SIG-M5 treated with dmso at 0.1 percent for 504 hours (cell line): ENCODE measurements at regions not wholly inside any gene's neighbourhood (a gene's known extent, or its start where the extent isn't known, plus 50 kb on each side); places are given as distances from the start of the nearest gene placed in this dataset.

ENCODE experiments used
- DNase-seq: peaks from one replicate; lab custom pipeline; 2025; ENCODE audit not compliant: unreplicated experiment; lab: John Stamatoyannopoulos, UW

DNA sequence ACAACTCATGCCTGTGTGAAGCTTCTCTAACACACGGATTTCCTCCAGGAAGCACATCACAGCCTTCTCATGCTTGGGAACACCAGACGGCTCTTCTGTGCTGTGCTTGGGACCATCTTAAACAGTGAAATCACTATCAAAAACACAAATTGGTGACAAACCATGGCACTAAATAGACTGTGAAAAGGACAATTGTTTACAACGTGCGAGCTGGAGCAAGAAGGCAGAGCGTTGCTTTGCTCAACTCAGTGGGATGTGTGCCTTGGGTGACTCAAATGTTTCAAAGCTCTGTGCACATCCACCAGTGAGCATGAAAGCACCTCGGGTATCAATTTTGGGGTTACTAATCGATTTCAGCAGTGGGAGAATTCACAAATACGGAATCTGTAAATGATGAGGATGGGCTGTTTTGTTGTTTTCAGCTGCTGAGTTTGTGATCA is 182.4 kb upstream of the ARL4C start:
- DNase-seq: no peak

DNA sequence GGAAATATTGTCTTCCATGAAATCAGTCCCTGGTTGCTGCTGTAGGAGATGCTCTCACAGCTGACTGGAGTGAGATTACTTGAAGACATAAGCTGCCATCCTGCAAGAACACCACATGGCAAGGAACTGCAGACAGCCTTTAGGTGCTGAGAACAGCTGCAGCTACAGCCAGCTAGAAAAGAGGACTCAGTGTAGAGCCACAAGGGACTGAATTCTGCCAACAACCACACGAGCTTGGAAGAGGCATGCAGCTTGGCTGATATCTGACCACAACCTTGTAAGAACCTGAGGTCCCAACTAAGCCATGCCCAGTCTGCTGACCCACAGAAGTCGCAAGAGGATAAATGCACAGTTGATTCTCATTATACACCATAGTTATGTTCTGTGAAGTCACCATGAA is 181.8 kb upstream of the ARL4C start:
- DNase-seq: no peak

DNA sequence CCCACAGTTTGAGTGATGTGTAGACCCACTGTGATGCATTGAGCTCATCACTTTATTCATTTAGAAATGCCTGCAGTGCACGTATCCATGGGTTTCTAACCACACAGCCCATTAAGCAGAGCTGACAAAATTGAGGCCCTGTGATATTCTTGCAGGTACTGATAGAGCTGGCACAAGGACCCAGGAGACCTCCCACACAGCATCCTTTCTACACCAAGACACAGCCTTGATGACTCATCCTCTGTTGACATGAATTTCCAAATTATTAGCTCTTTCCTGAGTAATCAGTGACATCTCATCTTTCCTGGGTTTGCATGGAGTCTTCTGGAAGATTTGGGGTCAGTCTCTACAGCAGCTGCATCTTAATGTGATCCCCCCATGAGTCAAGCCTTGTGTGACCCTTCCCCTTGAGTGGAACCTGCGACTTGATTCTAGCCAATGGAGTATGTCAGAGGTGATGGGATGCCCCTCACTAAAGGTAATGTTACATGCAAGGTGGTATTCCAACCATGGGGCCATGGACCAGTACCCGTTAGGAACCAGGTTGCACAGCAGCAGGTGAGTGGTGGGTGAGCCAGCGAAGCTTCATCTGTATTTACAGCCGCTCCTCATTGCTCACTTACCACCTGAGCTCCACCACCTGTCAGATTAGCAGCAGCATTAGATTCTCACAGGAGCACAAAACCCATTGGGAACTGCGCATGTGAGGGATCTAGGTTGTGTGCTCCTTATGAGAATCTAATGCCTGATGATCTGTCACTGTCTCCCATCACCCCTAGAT is 181.1 kb upstream of the ARL4C start:
- no peak for DNase-seq

DNA sequence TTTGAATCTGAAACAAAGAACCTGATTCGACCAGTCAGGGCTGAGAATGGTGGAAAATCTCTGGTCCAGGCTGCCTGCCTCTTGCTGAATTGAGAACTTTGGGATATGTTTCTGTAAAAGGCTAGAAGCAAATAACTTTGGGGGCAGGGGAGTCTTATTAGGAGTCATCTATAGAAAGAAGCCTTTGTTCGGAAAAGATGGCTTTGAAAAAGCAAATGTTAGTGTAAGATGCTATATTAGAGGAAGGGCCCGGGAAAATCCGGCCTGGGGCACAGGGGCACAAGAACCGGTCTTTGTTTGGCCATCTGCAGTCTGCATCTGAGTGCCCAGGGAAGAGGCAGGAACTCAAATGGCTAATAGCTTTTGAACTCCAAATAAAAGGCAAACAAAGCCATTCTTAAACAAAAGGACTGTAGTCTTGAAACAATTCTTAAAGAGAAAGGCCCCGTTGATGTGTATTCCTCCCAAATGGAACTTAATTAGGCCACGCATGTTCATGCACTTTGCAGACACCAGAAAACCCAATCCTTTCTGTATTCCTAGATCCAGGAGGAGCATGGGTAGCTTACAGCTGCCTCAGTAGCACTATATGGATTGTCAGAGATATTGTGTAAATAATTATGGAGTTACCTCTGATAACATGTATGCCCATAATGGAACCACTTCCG is 180.0 kb upstream of the ARL4C start:
- DNase-seq: no peak

DNA sequence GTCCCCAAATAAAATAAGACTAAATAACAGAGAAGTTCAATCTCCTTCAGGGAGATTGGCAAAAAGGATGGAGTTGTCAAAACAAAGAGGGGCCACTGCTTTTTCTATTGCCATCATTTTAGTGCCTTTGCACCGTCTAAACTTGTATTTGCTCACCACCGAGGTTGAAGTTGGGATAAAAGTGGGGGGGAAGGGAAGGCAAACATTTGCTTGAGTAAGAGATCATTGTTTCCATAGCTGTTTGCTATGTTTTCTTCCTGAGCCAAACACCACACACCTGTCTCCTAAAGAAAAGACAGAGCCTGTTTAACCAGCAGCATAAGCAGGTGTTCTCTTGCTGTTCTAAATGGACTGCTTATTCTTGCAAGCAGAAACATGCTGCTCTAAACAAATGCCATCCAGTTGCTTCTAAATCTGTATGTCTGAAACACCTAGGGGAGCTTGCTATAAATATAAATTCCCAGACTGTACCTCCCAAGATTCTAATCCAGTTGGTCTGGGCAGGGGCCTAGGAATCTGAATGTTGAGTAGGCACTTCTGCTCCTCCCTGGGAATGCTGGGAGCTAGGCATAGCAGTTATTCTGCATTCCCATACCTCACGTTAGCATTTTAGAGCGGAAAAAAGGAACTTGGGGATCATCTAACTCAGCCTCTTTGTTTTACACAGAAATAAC is 179.4 kb upstream of the ARL4C start:
- DNase-seq: peak; percentile 22

DNA sequence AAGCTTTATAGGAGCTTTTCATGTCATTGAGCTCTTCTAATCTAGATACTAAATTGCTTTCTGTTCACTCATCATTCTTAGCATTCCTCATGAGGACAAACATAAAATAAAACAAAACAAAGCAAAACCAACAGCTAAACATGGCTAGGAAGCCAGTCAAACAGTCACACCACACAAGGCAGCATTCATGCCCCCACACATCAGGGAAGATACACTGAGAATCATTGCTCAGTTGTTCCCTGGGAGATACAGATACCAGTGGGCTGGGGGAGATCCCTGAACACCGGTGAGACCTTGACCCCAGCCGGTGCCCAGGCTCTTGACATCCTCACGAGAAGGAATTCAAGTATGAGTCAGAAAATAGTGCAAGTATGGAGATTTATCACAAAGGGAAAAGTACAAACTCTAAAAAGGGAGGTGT is 177.9 kb upstream of the ARL4C start:
- no peak for DNase-seq

DNA sequence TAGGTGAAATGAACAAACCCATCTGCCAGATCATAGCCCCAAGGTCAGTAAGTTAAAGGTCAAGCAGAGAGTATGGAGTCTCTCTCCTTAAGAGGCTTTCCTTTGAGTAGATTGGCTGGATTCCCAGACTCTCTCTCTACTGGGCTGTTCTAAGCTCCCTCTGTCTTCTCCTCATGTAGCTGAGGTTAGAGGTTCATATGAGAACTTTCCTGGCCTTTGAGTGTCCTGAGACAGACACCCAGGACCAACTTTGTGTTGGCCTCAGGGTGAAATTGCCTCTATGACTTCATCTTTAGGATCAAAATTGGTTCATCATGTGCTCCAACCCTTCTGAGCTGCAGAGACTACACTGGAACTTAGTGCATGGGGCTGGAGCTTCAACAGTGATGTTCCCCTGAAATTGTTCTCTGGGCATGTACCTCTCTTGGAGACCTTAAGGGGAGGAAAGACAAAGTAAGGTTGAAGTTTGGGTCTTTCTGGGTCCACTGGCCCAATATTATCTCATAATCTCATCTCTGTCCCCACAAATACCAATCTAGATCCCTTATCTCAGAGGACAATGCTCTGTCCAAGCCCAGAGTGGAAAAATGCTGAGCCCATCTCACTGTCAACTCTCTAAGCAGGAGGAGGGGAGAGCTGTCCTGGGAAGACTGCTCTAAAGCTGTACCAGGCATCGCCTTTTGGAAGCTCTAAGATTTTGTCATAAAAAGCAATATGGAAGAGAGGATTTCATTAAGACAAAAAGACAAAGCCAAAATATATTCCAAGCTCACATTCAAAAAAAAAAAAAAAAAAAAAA is 177.3 kb upstream of the ARL4C start:
- DNase-seq: no peak

DNA sequence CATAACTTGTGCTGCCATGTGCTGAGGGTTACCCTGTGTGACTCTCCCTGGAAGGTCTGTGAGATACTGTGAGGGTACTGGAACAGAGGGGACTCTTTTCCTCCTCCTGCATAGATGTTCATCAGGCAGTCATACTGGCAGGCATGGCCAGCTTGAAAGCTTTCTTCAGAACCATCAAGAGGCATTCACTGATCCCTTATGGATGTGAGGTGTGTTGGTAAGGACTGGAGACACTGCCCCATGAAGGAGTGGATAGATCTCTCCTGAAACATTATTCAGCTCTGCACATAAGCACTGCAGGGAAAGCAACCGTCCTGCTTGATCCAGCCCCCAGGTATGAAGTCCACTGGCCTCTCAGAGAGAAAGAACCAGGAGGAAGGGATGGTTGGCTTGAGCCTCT is 176.6 kb upstream of the ARL4C start:
- DNase-seq: no peak

DNA sequence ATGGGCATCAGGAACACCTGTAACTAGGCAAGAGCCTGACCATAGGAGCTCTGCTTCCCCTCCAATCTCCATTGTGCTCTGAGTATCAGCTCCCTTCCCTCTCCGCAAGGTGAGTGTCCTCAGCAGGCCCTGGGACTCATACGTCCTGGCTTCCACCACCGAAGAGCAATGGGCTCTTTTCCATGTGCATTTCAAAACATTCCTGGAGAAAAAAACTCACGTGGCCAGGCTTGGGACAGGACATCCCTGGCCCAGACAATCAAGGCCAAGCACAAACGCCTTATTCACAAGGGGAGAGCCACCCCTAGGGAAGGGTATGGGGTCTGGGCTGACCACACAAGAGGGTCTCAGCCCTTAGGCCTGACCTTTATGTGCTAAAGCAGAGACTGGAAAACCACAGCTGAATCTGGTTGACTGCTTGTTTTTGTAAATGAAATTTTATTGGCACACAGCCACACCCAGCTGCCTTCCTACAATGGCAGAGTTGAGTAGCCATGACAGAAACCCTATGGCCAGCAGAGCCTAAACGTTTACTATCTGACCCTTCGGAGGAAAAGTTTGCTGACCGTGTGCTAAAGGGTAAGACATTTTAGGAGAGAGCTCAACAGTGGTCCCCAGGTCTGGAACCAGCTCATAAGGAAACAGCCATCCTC is 175.7 kb upstream of the ARL4C start:
- DNase-seq: no peak

DNA sequence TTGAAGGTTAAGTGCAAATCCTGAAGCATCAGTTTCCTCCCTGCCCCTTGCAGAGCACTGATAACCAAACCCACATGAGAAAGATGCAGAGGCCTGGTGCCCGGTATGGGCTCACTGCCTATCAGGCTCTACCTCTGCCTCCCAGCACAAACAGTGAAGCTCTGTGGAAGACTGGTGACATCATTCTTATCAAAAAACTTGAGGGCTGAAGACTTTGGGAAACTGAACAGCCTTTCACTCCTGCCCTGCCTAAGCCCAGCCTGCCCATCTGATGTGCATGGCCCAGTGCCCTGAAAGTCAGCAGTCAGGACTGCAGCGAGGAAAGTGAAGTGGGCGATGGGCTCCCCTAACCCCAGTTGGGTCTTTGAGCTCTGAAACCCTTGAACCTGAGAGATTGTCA is 174.8 kb upstream of the ARL4C start:
- DNase-seq: no peak

DNA sequence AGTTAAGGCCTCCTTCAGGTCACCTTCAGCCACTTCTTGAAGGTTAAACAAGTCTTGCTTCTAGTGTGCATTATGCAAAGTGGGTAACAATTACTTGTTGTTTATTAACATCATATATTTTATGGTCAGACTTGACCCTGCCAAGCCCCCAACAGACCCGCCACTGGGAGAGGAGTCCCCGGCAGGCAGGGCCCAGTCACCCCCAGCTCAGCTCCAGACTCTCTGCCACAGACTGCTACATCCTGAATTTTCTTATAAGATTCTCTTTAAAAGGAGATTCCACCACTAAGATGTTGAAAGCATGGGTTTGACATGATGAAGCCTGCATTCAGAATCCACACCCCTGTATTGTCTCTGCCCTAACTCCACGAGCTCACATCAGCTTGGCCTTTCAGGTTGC is 174.3 kb upstream of the ARL4C start:
- no peak for DNase-seq

DNA sequence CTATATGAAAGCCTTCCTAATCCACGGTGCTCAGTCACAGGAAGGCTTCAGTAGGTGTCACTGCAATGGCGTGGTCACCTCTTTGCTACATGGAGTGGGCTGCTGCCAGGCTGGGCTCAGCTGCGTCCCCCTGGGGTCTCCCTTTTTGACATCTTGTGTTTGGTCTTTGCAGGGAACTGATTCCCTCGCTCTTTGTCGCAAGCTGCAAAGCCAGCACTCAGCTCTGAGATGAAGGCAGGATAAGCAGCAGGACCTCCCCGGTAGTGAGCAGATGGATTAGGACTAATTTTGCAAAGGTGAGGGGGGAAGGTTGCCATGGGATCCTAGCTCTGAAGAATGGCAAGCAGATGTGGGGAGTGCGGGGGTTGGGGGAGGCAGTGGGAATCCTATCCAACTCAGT is 173.9 kb upstream of the ARL4C start:
- DNase-seq: no peak

DNA sequence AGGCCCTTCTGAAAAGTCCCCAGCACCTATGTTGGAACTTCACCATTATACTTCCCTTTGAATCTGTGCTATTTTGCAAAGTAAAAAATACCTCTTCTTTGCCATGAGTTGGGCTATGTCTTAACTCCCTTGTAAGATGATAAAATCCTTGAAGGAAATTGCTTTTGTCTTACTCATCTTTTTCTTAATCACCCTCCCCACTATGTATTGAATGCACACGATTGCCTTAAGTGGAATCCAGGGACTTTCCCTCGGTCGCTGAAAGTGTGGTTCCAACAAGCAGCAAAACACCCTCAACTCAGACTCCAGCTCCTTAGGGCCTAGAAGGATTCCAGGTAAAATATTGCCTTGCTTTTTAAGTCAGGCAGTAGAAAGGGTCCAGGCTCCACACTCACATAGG is 173.2 kb upstream of the ARL4C start:
- DNase-seq: no peak

DNA sequence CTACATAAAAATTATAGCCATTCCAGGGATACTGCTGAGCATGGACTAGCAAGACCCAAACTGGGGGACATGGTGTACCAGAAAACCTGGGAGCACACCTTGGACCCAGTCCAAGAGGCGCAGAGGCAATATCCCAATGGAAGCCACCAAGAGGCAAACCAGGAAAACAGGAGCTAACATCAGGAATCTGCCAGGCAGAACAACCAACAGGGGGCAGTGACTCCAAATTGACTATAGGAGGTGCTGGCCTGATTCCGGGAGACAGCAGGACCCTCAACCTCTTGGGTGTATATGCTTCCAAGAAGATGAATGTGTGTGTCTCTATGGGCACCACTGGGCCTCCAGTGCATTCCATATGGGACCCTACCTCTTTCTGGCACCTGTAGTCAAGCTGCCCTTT is 172.7 kb upstream of the ARL4C start:
- no peak for DNase-seq

DNA sequence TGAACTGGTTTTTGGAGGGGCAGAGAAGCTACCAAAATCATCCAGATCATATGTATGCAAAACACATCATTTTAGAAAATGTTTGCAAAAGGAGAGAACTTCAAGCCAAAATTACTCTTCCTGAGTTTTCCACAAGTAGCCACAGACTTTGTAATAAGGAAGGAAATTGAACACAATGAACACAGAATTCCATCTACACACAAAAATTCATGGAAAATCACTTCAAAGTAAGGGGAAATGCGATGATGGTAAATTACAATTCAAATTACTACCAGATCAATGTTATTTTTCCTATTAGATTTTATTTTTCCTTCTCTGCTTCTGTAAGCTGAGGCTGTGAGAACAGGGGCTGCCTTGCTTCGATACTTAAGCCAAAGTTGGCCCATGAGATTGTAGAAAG is 172.1 kb upstream of the ARL4C start:
- no peak for DNase-seq

DNA sequence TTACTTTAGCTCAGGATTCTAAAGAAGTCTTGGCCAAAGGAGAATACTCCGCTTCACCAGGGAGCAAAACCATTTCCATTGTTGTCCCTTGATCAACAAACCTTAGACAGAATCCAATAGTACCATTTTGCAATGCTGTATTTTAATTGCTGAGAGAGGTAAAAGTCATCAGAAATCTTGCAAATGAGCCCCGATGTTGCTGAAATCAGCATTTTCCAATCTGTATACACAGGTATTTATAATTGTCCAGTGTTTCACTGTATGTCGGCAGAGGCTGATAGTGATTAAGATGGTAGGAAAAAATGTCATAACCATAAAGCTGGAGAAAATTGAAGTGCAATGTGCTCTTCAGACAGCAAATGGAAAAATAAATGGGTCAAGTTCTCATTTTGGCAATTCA is 170.0 kb upstream of the ARL4C start:
- no peak for DNase-seq

DNA sequence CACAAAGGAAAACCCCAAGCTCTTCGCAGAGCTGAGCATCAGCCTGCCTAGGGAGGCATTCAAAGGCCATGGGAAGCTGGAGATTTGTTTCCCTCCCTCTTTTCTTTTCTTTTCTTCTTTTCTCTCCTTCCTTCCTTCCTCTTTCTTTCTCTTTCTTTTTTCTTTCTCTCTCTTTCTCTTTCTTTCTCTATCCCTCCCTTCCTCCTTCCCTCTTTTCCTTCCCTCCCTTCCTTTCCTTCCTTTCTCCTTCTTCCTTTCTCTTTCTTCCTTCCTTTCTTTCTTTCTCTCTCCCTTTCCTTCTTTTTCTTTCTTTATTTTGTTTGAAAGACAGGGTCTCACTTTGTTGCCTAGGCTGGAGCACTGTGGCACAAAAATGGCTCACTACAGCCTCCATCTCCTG is 168.4 kb upstream of the ARL4C start:
- no peak for DNase-seq

DNA sequence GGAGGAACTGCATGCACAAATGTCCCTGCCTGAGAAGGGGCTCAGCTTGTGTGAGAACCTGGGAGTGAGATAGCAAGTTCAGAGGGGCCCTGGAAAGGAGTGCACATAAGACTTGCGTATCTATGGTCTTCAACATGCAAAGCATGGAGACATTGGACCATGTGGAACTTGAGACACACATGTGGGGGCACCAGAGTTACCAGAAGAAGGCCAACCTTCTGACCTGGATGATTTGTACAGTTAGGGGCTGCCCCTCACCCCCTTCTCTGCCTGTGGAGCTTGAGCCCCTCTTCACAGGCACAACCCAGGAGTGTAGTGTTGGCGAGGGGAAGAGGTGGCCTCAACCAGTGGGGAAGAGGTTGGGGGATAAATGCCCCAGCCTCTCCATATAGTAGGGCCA is 165.0 kb upstream of the ARL4C start:
- no peak for DNase-seq

DNA sequence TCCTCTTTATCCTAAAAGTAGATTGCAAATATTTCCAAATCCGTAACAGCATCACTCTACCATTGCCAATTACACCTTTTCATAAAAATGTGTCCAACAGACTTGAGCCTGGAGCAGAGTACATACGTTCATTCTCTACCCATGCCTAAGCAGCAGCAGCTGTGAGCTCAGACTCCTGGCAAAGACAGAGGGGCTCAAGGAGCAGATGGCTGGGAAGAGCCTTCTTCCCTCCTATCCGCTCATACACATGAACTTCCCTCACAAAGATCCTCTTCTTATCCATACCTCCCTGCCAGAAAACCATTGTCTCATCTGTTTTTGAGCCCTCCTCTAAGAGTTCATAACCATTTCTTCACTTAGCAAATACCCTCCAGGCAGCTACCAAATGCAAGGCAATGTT is 164.3 kb upstream of the ARL4C start:
- DNase-seq: no peak

DNA sequence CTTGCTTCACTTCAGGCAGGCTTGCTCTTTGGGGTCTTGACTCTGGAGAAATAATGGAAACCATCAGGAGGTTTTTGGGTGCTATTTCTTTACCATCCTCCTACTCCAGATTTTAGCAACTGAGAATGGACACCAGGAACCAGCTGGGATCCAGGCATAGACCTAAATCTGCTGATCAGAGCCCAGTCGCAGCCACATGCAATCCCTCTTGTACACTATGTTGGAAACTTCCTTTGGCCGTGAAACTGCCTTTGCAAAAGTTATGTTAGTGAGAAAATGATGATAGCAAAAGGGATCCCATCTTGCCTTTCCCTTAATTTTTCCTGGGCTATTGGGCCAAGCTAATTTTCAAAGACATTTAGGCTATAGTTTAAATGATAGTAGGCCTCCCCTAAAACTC is 158.8 kb upstream of the ARL4C start:
- no peak for DNase-seq

DNA sequence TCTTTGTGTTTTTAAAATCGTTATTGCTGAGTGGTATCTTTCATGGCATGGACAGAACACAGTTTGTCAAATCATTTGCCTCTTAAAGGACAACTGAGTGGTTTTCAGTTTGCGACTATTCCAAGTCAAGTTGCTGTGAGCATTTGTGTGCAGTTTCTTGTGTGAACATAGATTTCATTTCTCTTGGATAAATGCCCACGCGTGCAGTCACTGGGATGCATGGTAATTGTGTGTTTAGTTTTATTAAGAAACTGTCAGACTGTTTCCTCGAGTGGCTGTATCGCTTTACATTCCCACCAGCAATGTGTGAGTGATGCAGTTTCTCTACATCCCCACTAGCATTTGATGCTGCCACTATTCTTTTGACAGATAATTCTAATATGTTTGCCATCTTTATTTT is 154.0 kb upstream of the ARL4C start:
- no peak for DNase-seq
